ENCODE measurements at regions not wholly inside any gene's neighbourhood (a gene's known extent, or its start where the extent isn't known, plus 50 kb on each side); places are given as distances from the start of the nearest gene placed in this dataset.

GRCh38 chr9:4370501-4370900 lies 70.6 kb upstream of the GLIS3 start:
- Histone ChIP-seq H3K4me3 (no peak overlapping the region), H3K4me1 (no peaks in the 10 kb centered on the region), H3K4me2 (no peak overlapping the region), H3K27ac (no peak overlapping the region), H3K9me3 (no peaks in the 10 kb centered on the region)
- 87% methylated on average over 3 of the region's 3 CpGs for WGBS (ENCODE audit: missing lambda C conversion rate)
- CTCF ChIA-PET: interaction anchor here (0.6 to 1.4 kb wide), 4 partner anchors 31 to 900 kb away, joined by 3 to 4 read pairs (median 4); no protein-coding TSS in a partner anchor
- DNase-seq (ENCODE audit: low read depth in 1 of 2, low spot score in 1 of 2): no peak
- POLR2A ChIA-PET: no interaction called here
- ATAC-seq: no peak
- FAIRE-seq: no peak
- TF ChIP-seq CBX8 (IDR thresholded peaks at IDR 0.05): no peak
- no peak for TF ChIP-seq EP300 (IDR thresholded peaks at IDR 0.05)
- no peak for TF ChIP-seq PBX3 (IDR thresholded peaks at IDR 0.05)
- TF ChIP-seq KDM1A (IDR thresholded peaks at IDR 0.05; ENCODE audit: low read depth): no peak
- TF ChIP-seq EHMT2 (IDR thresholded peaks at IDR 0.05; ENCODE audit: low read depth): no peak
- TF ChIP-seq KDM5A (IDR thresholded peaks at IDR 0.05): no peak
- no peak for TF ChIP-seq TP53 (CRISPR knock-in tag; IDR thresholded peaks at IDR 0.05)
- no peak for TF ChIP-seq RFX5 (IDR thresholded peaks at IDR 0.05)

- peak; percentile 95 for TF ChIP-seq SMC3 (IDR thresholded peaks at IDR 0.05)
- TF ChIP-seq EHMT2 (IDR thresholded peaks at IDR 0.05; ENCODE audit: low read depth): peak; percentile 97
- TF ChIP-seq JUN (IDR thresholded peaks at IDR 0.05): no peak
- TF ChIP-seq TFCP2L1 (CRISPR knock-in tag; IDR thresholded peaks at IDR 0.05): no peak
- peak; percentile 94 to 97 for TF ChIP-seq RAD21 (conservative IDR thresholded peaks at IDR 0.05 in 1 of 2, IDR thresholded peaks at IDR 0.05 in 1 of 2)
- TF ChIP-seq, protein P1, sequence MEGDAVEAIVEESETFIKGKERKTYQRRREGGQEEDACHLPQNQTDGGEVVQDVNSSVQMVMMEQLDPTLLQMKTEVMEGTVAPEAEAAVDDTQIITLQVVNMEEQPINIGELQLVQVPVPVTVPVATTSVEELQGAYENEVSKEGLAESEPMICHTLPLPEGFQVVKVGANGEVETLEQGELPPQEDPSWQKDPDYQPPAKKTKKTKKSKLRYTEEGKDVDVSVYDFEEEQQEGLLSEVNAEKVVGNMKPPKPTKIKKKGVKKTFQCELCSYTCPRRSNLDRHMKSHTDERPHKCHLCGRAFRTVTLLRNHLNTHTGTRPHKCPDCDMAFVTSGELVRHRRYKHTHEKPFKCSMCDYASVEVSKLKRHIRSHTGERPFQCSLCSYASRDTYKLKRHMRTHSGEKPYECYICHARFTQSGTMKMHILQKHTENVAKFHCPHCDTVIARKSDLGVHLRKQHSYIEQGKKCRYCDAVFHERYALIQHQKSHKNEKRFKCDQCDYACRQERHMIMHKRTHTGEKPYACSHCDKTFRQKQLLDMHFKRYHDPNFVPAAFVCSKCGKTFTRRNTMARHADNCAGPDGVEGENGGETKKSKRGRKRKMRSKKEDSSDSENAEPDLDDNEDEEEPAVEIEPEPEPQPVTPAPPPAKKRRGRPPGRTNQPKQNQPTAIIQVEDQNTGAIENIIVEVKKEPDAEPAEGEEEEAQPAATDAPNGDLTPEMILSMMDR (IDR thresholded peaks at IDR 0.05): peak; percentile 92
- TF ChIP-seq EHF (CRISPR knock-in tag; IDR thresholded peaks at IDR 0.05): 0 out of 2 replicates have a peak, but pooled peaks have one; percentile 29
- peak; percentile 35; the same call in 1 of the 2 replicates for TF ChIP-seq HOXB13 (CRISPR knock-in tag; IDR thresholded peaks at IDR 0.05; ENCODE audit: low read depth)
- no peaks in the 10 kb centered on the region for H3K4me1 ChIP-seq
- no peak overlapping the region for H3K4me3 ChIP-seq
- ATAC-seq (peak; percentile 77 to 86), DNase-seq (ENCODE audit: low read depth in 1 of 2, low spot score in 1 of 2) (peak; percentile 53 to 74), FAIRE-seq (peak; percentile 98)
- ChIA-PET POLR2A (no interaction called here), CTCF (interaction anchor here (0.6 to 4.8 kb wide), 59 partner anchors 9 to 1512 kb away, joined by 3 to 95 read pairs (median 4); partner anchors contain the start of gene SPATA6L)
- H3K4me2 ChIP-seq: no peak overlapping the region
- peak overlapping the region in 1 of 2 experiments; percentile 49; a peak in 2 of 6 replicates for H3K27ac ChIP-seq
- WGBS (ENCODE audit: missing lambda C conversion rate): 48% methylated on average over 12 of the region's 12 CpGs
- no peaks in the 10 kb centered on the region for H3K9me3 ChIP-seq
Observed at GRCh38 chr9:4366591-4367330, 66.9 kb upstream of the GLIS3 start.

DNA sequence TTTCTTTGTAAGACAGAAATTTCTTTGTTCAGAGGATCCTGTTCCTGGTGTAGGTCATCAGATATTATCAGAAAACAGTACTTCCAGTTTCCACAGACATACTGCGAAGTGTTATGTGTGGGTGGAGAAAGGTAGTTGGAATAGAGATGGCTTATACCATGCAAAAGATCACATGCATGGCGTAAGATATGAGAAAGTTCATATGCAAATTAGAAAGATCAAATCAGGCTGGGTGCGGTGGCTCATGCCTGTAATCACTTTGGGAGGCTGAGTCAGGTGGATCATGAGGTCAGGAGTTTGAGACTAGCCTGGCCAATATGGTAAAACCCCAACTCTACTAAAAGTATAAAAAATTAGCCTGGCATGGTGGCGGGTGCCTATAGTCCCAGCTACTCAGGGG lies 65.2 kb upstream of the GLIS3 start:
- DNase-seq (ENCODE audit: low read depth in 1 of 2, low spot score in 1 of 2): no peak
- Histone ChIP-seq H3K9me3 (no peaks in the 10 kb centered on the region), H3K4me1 (no peaks in the 10 kb centered on the region), H3K4me3 (no peak overlapping the region), H3K4me2 (no peak overlapping the region), H3K27ac (no peak overlapping the region)
- TF ChIP-seq RARB (CRISPR knock-in tag; IDR thresholded peaks at IDR 0.05) (no peak), RAD21 (conservative IDR thresholded peaks at IDR 0.05 in 1 of 2, IDR thresholded peaks at IDR 0.05 in 1 of 2) (no peak), FOXS1 (CRISPR knock-in tag; IDR thresholded peaks at IDR 0.05) (no peak), NR3C1 (IDR thresholded peaks at IDR 0.05) (no peak), EHF (CRISPR knock-in tag; IDR thresholded peaks at IDR 0.05) (no peak), HDAC2 (IDR thresholded peaks at IDR 0.05) (no peak), CEBPB (IDR thresholded peaks at IDR 0.05) (no peak)
- TF ChIP-seq, protein P2, sequence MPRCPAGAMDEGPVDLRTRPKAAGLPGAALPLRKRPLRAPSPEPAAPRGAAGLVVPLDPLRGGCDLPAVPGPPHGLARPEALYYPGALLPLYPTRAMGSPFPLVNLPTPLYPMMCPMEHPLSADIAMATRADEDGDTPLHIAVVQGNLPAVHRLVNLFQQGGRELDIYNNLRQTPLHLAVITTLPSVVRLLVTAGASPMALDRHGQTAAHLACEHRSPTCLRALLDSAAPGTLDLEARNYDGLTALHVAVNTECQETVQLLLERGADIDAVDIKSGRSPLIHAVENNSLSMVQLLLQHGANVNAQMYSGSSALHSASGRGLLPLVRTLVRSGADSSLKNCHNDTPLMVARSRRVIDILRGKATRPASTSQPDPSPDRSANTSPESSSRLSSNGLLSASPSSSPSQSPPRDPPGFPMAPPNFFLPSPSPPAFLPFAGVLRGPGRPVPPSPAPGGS (IDR thresholded peaks at IDR 0.05): no peak
- no peak for ATAC-seq
- POLR2A ChIA-PET: no interaction called here
- no peak for FAIRE-seq
- 84% methylated on average over 4 of the region's 4 CpGs for WGBS (ENCODE audit: missing lambda C conversion rate)
- CTCF ChIA-PET: interaction anchor here (2.2 to 4.8 kb wide), 8 partner anchors 9 to 1123 kb away, joined by 12 to 95 read pairs (median 24); no protein-coding TSS in a partner anchor
